Adipose tissue (tissue), 3 donors: ENCODE measurements at regions not wholly inside any gene's neighbourhood (a gene's known extent, or its start where the extent isn't known, plus 50 kb on each side); places are given as distances from the start of the nearest gene placed in this dataset.
"Not testable (repeated sequence)": the region's sequence is repeated elsewhere in the genome, so short reads cannot be mapped to it uniquely, and the experiment has no call there.

Source experiments
- H3K27ac ChIP-seq: one replicate; pipeline ENCODE4 v1.5.1; 2013; ENCODE audit warnings: low read depth, low read length
- WGBS, 3 donors: extraction: QIAGEN DNeasy Blood & Tissue Kit; methylation state at CpG; one replicate each; pipeline ENCODE4 v1.1.7; 2013; 5-methylcytosine and 5-hydroxymethylcytosine counted together
- donor health status: healthy with polysubstance abuse.
- donor health status: Bipolar disorder and iron deficiency.
- donor health status: healthy.

DNA sequence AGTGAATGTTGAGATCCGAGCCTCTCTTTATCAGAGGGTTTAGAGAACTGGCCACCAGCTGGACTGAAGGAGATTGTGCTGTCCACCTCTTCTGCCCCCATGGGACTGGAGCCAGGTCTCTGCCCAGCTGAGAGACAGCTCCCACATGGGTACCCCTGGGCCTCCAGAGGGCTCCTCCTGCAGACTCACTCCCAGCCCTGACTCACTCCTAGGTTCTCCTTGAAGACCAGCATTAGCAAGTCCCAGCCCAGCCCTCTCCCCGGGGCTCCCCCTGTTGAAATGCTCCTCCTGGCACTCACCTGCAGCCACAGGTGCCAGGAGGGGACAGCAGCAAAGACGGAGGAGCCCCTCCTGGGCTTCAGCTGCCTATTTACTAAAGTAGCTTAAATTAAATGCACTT is 126.9 kb downstream of the CXCL12 start:
- H3K27ac ChIP-seq: no peak overlapping the region
- 73 to 85% (median 74%) methylated on average over 3 of the region's 3 CpGs for WGBS, 3 donors

DNA sequence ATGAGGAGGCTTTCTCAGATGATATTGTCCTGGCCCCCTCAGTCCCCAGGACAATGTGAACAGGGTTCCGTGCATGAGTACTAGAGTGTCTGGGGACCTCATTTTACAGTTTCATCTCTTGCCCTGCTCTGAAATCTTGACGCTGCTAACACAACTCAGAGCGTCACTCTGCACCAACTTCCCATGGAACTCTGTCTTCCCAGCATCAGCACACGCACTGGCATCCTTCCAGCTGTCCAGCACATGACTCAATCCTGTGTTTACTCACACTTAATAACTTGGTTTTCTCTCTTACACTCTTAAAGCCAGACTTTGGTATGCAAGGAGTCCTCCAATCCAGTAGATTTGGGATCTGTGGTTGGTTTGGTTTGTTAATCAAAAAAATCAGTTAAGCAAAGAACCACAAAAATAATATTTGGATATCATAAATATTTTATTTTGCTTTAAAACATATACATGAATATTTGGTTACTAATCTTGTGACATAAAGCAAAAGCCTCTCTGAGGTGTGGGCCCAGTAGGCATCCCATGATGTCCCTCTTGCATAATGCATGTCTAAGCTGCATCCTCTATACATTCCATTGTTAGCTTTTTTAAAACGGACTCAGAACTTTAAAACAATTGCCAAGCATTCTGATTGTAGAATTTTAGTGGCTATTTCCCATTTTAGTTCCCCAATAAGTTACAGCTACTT is 131.0 kb downstream of the CXCL12 start:
- no peak overlapping the region for H3K27ac ChIP-seq
- WGBS, 3 donors: 27 to 49% (median 35%) methylated on average over 5 of the region's 5 CpGs

DNA sequence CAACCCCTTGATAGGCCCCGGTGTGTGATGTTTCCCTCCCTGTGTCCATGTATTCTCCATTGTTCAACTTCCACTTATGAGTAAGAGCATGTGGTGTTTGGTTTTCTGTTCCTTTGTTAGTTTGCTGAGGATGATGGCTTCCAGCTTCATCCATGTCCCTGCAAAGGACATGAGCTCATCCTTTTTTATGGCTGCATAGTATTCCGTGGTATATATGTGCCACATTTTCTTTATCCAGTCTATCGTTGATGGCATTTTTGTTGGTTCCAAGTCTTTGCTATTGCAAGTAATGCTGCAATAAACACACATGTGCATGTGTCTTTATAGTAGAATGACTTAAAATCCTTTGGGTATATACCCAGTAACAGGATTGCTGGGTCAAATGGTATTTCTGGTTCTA is 132.3 kb downstream of the CXCL12 start:
- not testable (repeated sequence) for H3K27ac ChIP-seq
- WGBS, 3 donors: 91 to 96% (median 95%) methylated on average over 3 of the region's 3 CpGs

GRCh38 chr10:44249933-44250332 is 135.0 kb downstream of the CXCL12 start:
- WGBS, 3 donors: 84 to 92% (median 87%) methylated on average over 7 of the region's 7 CpGs
- H3K27ac ChIP-seq: not testable (repeated sequence)

GRCh38 chr10:44249490-44249889 is 135.4 kb downstream of the CXCL12 start:
- WGBS, 3 donors: 75 to 87% (median 78%) methylated on average over 11 of the region's 11 CpGs
- no peak overlapping the region for H3K27ac ChIP-seq

DNA sequence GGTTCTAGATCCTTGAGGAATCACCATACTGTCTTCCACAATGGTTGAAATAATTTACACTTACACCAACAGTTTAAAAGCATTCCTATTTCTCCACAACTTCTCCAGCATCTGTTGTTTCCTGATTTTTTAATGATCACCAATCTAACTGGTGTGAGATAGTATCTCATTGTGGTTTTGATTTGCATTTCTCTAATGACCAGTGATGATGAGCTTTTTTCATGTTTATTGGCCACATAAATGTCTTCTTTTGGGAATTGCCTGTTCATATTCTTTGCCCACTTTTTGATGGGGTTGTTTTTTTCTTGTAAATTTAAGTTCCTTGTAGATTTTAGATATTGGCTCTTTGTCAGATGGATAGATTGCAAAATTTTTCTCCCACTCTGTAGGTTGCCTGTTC is 138.2 kb downstream of the CXCL12 start:
- H3K27ac ChIP-seq: not testable (repeated sequence)

DNA sequence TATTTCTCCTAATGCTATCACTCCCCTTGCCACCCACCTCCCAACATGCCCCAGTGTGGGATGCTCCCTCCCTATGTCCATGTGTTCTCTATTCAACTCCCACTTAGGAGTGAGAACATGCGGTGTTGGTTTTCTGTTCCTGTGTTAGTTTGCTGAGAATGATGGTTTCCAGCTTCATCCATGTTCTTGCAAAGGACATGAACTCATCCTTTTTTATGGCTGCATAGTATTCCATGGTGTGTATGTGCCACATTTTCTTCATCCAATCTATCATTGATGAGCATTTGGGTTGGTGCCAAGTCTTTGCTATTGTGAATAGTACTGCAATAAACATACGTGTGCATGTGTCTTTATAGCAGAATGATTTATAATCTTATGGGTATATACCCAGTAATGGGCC is 138.6 kb downstream of the CXCL12 start:
- not testable (repeated sequence) for H3K27ac ChIP-seq
- 75 to 97% (median 97%) methylated on average over 2 of the region's 2 CpGs for WGBS, 3 donors

DNA sequence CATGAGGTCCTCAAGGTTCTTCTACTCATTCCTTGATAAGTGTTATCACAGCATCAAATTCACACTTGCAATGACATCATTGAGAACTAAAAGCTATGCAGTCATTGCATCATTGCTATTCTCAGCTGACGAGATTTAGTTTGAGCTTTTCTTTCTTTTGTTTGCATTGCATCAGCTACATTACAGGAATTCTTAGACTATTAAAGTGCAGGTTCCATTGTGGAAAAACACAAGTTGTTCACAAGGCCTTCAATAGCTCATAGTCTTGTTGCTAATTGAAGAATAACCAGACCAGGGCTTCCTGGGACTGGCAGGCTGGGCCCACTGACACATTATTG is 139.3 kb downstream of the CXCL12 start:
- WGBS, 3 donors: 50 to 85% (median 63%) methylated on average over 1 of the region's 1 CpG
- no peak overlapping the region for H3K27ac ChIP-seq

GRCh38 chr10:44244745-44245600 is 139.9 kb downstream of the CXCL12 start:
- no peak overlapping the region for H3K27ac ChIP-seq
- 72 to 92% (median 91%) methylated on average over 9 of the region's 9 CpGs for WGBS, 3 donors

DNA sequence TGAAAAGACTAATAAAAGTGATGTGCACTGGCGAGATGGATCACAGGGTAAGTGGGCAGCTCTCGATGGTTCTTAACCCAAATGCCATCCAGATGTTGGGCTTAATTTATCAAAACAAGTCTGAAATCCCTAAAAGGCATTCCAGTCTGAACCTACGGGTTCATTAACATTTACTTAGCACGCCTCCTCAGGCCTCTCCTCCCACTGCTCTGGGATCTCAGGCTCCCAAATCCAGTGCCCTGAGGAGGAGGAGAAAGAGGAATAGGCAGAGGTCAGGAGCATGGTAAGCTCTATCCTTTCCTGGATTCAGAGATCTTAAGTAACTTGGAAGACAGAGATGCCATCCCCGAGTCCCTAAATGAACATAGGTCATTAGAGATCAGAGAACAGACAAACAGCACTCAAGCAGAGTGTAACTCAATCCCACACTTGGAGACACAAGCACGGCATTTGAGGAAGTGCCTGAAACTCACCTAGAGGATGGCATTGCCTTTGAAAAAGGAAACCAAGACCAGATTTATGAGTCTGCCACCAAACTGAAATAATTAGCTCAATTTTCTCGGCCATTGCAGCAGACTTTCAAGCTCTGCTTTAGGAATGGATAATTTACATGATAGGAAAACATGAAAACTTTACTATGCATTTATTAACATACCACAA is 140.9 kb downstream of the CXCL12 start:
- no peak overlapping the region for H3K27ac ChIP-seq
- WGBS, 3 donors: 74 to 95% (median 81%) methylated on average over 7 of the region's 7 CpGs

- WGBS, 3 donors: 67 to 94% (median 84%) methylated on average over 3 of the region's 3 CpGs
- H3K27ac ChIP-seq: no peak overlapping the region
Observed at GRCh38 chr10:44242826-44243225, 142.1 kb downstream of the CXCL12 start.

GRCh38 chr10:44242091-44242490 is 142.8 kb downstream of the CXCL12 start:
- WGBS, 3 donors: 60 to 90% (median 86%) methylated on average over 2 of the region's 2 CpGs
- H3K27ac ChIP-seq: no peak overlapping the region

DNA sequence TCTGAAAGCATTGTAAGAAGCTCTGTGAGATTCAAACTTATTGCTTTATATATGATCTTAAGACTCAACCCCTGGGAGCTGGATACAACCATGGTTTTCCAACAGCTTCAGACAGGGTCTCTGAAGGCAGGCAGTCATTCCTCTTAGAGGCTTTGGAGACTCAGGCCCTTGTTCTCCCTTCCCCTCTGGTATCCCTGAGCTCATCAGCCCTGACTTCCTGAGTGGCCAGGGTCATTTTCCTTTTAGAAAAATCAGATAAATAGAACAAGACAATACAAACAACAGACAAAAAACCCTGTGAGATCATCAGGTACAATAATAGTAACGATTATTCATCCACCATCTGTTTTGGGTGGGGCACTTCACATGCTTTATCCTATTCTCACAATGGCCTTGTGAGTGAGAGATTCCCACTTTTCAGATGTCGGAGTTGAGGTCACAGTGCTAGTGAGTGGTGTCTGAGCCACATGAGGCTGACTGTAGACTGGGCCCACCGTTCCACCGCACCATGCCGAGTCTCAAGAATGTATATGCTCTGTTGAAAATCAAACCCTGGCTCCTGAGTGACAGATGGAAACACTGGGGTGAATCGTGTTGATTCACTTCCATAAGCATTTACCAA is 144.2 kb downstream of the CXCL12 start:
- WGBS, 3 donors: 79 to 80% (median 80%) methylated on average over 6 of the region's 6 CpGs
- no peak overlapping the region for H3K27ac ChIP-seq

DNA sequence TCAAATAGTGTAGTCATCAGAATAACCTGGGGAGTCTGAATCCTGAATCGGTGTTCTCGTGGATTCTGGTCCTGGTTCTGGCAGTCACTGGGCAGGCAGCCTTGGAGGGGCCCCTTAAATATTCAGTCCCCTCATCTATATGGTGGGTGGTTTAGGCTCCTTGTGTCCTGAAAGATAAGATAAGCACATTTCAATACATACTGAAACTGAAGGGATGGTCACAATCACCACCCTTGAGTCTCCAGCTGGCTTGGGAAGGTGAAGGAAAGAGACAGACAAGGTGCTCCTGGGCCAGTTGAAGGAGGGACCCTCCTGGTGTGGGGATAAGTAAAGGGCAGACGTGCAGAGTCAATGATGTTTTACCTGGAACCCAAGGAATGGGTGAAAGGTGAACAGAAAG is 146.7 kb downstream of the CXCL12 start:
- H3K27ac ChIP-seq: no peak overlapping the region
- WGBS, 3 donors: 75 to 97% (median 92%) methylated on average over 3 of the region's 3 CpGs

- WGBS, 3 donors: 96 to 100% (median 100%) methylated on average over 1 of the region's 1 CpG
- H3K27ac ChIP-seq: no peak overlapping the region
Observed at GRCh38 chr10:44237364-44238049, 147.4 kb downstream of the CXCL12 start.

DNA sequence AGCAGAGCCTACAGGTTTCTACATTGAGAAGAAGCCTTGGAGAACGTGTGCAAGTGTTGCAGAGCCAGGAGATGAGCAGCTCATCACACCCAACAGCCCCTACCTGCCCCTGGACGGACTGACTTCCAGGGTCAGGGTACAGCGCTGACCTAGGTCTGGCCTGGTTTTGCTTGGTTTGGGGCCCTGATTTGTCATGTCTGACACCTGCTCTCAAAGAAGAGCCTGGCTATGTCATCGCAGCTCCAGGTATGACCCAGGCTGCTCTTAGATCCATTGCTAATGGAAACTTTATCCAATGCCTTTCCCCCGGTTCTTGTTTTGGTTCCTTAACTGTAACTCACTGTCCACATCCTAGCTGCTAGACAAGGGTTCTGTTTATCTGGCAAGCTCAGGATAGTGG is 149.5 kb downstream of the CXCL12 start:
- 92 to 96% (median 95%) methylated on average over 5 of the region's 5 CpGs for WGBS, 3 donors
- H3K27ac ChIP-seq: no peak overlapping the region

GRCh38 chr10:44234483-44234875 is 150.4 kb downstream of the CXCL12 start:
- no peak overlapping the region for H3K27ac ChIP-seq
- WGBS, 3 donors: 82 to 93% (median 85%) methylated on average over 3 of the region's 3 CpGs

DNA sequence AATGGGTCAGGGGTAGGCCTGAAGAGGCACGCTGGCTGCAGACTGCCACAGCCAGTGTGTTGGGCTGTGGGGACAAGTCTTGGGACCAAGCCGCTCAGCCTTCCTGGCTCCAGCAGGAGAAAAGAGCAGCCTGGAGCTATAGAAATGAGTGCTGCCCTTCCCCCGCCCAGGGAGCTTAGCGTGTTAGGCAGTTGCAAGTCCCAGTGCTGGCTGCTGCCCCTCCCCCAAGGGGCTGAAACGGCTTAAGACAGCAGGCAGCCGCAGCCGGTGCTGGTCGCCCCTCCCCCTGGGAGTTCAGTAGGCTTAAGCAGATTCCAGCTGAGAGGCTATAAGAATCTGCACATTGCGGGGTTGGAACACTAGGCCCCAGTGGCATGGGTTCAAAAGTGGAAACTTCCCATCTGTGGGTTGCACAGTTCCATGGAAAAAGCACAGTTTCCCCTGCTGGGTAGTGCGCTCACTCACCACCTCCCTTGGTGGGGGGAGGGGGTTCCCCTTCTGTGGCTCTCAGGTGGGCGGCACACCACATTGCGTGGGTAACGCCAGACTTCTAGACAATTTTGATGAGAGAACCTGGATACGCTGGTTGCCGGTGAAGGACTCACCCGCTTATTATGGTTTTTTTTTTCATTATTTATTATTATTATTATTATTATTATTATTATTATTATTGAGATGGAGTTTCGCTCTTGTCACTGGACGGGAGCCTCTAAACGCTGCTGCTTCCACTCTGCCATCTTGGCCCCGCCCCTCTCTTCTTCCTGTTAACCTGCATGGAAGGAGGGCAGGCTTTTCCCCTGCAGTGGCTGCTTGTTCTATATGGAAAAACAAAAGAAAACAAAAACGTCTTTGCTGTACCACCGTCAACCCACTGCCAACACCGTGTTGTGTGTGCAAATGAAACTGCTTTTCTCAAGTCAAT is 151.1 kb downstream of the CXCL12 start:
- no peak overlapping the region for H3K27ac ChIP-seq
- WGBS, 3 donors: 61 to 68% (median 68%) methylated on average over 23 of the region's 23 CpGs
